Testis (tissue), 2 donors: ENCODE measurements at regions not wholly inside any gene's neighbourhood (a gene's known extent, or its start where the extent isn't known, plus 50 kb on each side); places are given as distances from the start of the nearest gene placed in this dataset.

Experiments used
- CTCF ChIP-seq, 3 experiments: fragments of 450-650 bp in 2 of 3; fragments of 200-600 bp in 1 of 3; sonication (generic) in 1 of 3; IDR thresholded peaks; one replicate each; pipeline ENCODE4 v1.5.1; 2016 to 2019; ENCODE audit warnings: antibody characterized with exemption in 3 of 3, mild to moderate bottlenecking in 2 of 3, moderate library complexity in 1 of 3
- POLR2A ChIP-seq: fragments of 450-650 bp; IDR thresholded peaks from one replicate; pipeline ENCODE4 v1.6.1; 2017; ENCODE audit warnings: antibody characterized with exemption, mild to moderate bottlenecking, moderate library complexity

GRCh38 chr11:70692131-70692530 is 293.8 kb downstream of the CTTN start:
- TF ChIP-seq CTCF (IDR thresholded peaks at IDR 0.05) (no peak), POLR2A (no peak)
